ENCODE measurements at regions not wholly inside any gene's neighbourhood (a gene's known extent, or its start where the extent isn't known, plus 50 kb on each side); places are given as distances from the start of the nearest gene placed in this dataset.
A peak's percentile ranks its signal among the peaks of the same experiment; 100 is the strongest.

GRCh38 chr4:152217896-152218295, 318.0 kb downstream of the FBXW7 start (continued):
- TF ChIP-seq HDGF (IDR thresholded peaks at IDR 0.05), result no peak
- no peak for TF ChIP-seq NBN (IDR thresholded peaks at IDR 0.05)
- TF ChIP-seq KDM1A (IDR thresholded peaks at IDR 0.05; ENCODE audit: borderline replicate concordance), result no peak
- no peak for TF ChIP-seq RAD21 (IDR thresholded peaks at IDR 0.05; ENCODE audit: insufficient read depth, low read depth, low read length)
- TF ChIP-seq ATF2 (IDR thresholded peaks at IDR 0.05; ENCODE audit: low read length), result no peak
- no peak for TF ChIP-seq BCLAF1 (IDR thresholded peaks at IDR 0.05)
- no peak for TF ChIP-seq IRF3 (IDR thresholded peaks at IDR 0.05)

GRCh38 chr4:152211936-152212653, 323.8 kb downstream of the FBXW7 start:
- 54% methylated on average over 7 of the region's 7 CpGs for WGBS (ENCODE audit: insufficient coverage, insufficient replicate concordance, low lambda C conversion rate, missing lambda C conversion rate)
- TF ChIP-seq STAT1 (conservative IDR thresholded peaks at IDR 0.05), result no peak
- no peak for TF ChIP-seq RB1 (IDR thresholded peaks at IDR 0.05; ENCODE audit: borderline replicate concordance)
- no peak for TF ChIP-seq NKRF (conservative IDR thresholded peaks at IDR 0.05)
- no peak for TF ChIP-seq NFXL1 (IDR thresholded peaks at IDR 0.05; ENCODE audit: borderline replicate concordance)
- TF ChIP-seq IKZF1 (conservative IDR thresholded peaks at IDR 0.05), result no peak
- TF ChIP-seq TCF3 (IDR thresholded peaks at IDR 0.05; ENCODE audit: borderline replicate concordance, insufficient read depth, low read depth, low read length), result no peak
- TF ChIP-seq ZNF274 (IDR thresholded peaks at IDR 0.05; ENCODE audit: insufficient read depth, insufficient read length), result no peak
- TF ChIP-seq BHLHE40 (IDR thresholded peaks at IDR 0.05; ENCODE audit: borderline replicate concordance in 1 of 2, low read depth in 2 of 2, low read length in 1 of 2), result no peak
- TF ChIP-seq MTA2 (IDR thresholded peaks at IDR 0.05; ENCODE audit: low read depth), result no peak
- TF ChIP-seq ZNF207 (IDR thresholded peaks at IDR 0.05; ENCODE audit: borderline replicate concordance), result no peak

More at GRCh38 chr4:152211936-152212653, 323.8 kb downstream of the FBXW7 start:
- intact Hi-C loops (cut with micrococcal nuclease; ENCODE audit: unreplicated experiment), result loop anchor here (2.0 kb wide), 1 partner anchor 67 kb away; no protein-coding TSS in a partner anchor
- no TSS peak for BruUV-seq (replicated peaks)
- H4K20me1 ChIP-seq (ENCODE audit: control insufficient read depth, insufficient read depth), result no peaks in the 10 kb centered on the region
- ATAC-seq (peak; percentile 14; the same call in 2 of the 3 replicates), FAIRE-seq (no peak), DNase-seq (ENCODE audit: low read depth, low spot score) (no peak)
- SMC1A ChIA-PET (ENCODE audit: uncharacterized antibody, unreplicated experiment), result no interaction called here
- H2AFZ ChIP-seq (ENCODE audit: control insufficient read depth, low read depth, low read length), result no peak overlapping the region
- CTCF ChIA-PET, result no interaction called here
- in situ Hi-C loops (cut with MboI), result no loop called here
- H3K4me3 ChIP-seq, result no peak overlapping the region
- H3K9ac ChIP-seq (ENCODE audit: control insufficient read depth, insufficient read depth, low read length), result no peak overlapping the region
- no peak overlapping the region for H3K27ac ChIP-seq (ENCODE audit: control insufficient read depth, insufficient read depth)
- no peaks in the 10 kb centered on the region for H3K27me3 ChIP-seq (replicated peaks in 1 of 2; ENCODE audit: control insufficient read depth in 2 of 2, insufficient read depth in 2 of 2, low read length in 1 of 2)
- H3K79me2 ChIP-seq (ENCODE audit: control insufficient read depth, insufficient read depth, low read length), result no peaks in the 10 kb centered on the region
- H3K36me3 ChIP-seq (ENCODE audit: control insufficient read depth in 2 of 2, insufficient read depth in 2 of 2, low read length in 1 of 2), result no peaks in the 10 kb centered on the region
- H3K4me2 ChIP-seq (ENCODE audit: control insufficient read depth, insufficient read depth), result no peak overlapping the region
- POLR2A ChIA-PET, result no interaction called here
- RAD21 ChIA-PET (ENCODE audit: unreplicated experiment), result no interaction called here
- H3K4me1 ChIP-seq (ENCODE audit: control insufficient read depth, insufficient read depth, low read length), result no peaks in the 10 kb centered on the region
- H3K9me3 ChIP-seq (replicated peaks; ENCODE audit: control insufficient read depth, insufficient read depth, low read length), result peaks cover 2% of the 10 kb centered on the region; the same call in 2 of the 3 replicates

Measured in GM12878 (cell line).